SU-DHL-6 (cell line): ENCODE measurements at regions not wholly inside any gene's neighbourhood (a gene's known extent, or its start where the extent isn't known, plus 50 kb on each side); places are given as distances from the start of the nearest gene placed in this dataset.

Source experiments
- CTCF ChIP-seq: fragments of 200-600 bp; sonication (generic); IDR thresholded peaks from one replicate; pipeline ENCODE4 v1.5.1; 2017; ENCODE audit warnings: antibody characterized with exemption, mild to moderate bottlenecking, low read length, moderate library complexity; ENCODE audit not compliant: insufficient read depth, poor library complexity, severe bottlenecking
- EZH2phosphoT487 ChIP-seq: fragments of 200-600 bp; sonication (generic), shearing (Covaris generic); conservative IDR thresholded peaks from 2 replicates; pipeline ENCODE4 v1.6.1; 2018; ENCODE audit warnings: mild to moderate bottlenecking, antibody characterized with exemption, low read length, moderate library complexity, mixed read lengths

GRCh38 chr1:212214325-212214724 is 70.9 kb upstream of the PPP2R5A start:
- TF ChIP-seq CTCF (no peak), EZH2phosphoT487 (no peak)
